ENCODE measurements at regions not wholly inside any gene's neighbourhood (a gene's known extent, or its start where the extent isn't known, plus 50 kb on each side); places are given as distances from the start of the nearest gene placed in this dataset.

DNA sequence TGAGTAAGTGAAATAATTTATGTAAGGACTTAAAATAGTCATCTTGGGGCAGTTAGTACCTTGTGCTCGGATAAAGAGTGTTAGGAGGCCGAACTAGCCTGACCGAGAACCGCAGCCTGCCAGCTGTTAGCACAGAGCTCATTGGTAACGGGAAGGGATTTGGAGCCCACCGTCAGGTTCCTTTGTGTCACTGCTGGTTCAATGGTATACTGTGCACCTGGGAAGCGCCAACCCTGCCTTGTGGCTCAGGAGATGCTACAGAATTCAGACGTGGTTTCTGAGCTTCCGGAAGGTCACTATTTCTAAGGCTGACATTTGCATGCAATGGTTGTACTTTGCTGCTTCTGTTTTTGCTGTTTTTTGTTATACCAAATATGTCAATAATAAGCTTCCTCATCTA is 403.5 kb downstream of the CADM1 start:
- Histone ChIP-seq H3K36me3 (no peaks in the 10 kb centered on the region), H3K4me3 (no peak overlapping the region), H3K4me1 (no peaks in the 10 kb centered on the region), H3K9me3 (no peaks in the 10 kb centered on the region), H3K27me3 (no peaks in the 10 kb centered on the region), H3K27ac (no peak overlapping the region)
- TF ChIP-seq POLR2A (IDR thresholded peaks at IDR 0.05): no peak
- TF ChIP-seq POLR2AphosphoS5 (IDR thresholded peaks at IDR 0.05): no peak
- no peak for TF ChIP-seq EP300 (IDR thresholded peaks at IDR 0.05)
- TF ChIP-seq, protein P1, sequence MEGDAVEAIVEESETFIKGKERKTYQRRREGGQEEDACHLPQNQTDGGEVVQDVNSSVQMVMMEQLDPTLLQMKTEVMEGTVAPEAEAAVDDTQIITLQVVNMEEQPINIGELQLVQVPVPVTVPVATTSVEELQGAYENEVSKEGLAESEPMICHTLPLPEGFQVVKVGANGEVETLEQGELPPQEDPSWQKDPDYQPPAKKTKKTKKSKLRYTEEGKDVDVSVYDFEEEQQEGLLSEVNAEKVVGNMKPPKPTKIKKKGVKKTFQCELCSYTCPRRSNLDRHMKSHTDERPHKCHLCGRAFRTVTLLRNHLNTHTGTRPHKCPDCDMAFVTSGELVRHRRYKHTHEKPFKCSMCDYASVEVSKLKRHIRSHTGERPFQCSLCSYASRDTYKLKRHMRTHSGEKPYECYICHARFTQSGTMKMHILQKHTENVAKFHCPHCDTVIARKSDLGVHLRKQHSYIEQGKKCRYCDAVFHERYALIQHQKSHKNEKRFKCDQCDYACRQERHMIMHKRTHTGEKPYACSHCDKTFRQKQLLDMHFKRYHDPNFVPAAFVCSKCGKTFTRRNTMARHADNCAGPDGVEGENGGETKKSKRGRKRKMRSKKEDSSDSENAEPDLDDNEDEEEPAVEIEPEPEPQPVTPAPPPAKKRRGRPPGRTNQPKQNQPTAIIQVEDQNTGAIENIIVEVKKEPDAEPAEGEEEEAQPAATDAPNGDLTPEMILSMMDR (IDR thresholded peaks at IDR 0.05): no peak
- WGBS, 2 donors: 91 to 92% methylated on average over 9 of the region's 9 CpGs
- DNase-seq: no peak
- intact Hi-C loops (cut with DNase I): no loop called here

DNA sequence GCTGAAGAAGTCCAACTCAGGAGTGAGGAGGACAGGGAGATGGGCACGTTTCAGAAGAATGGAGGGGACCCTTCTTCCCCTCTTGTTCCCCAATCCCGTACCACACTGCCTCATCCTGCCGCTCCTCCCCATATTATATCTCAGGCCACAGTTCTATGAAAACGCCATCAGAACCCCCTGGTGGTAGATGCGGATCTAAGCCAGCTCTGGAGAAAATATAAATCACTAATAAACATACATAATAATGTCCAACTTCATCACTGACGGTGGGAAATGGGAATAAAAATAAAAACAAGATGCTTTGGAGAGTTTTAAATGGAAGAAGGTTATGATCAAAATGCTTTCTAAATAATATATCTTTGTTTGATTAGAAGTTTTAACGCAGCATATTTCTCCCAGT is 400.3 kb downstream of the CADM1 start:
- Histone ChIP-seq H3K27me3 (no peaks in the 10 kb centered on the region), H3K4me3 (no peak overlapping the region), H3K27ac (no peak overlapping the region), H3K9me3 (no peaks in the 10 kb centered on the region), H3K4me1 (no peaks in the 10 kb centered on the region), H3K36me3 (no peaks in the 10 kb centered on the region)
- WGBS, 2 donors: 78 to 82% methylated on average over 7 of the region's 7 CpGs
- TF ChIP-seq, protein P1 (IDR thresholded peaks at IDR 0.05): no peak
- TF ChIP-seq POLR2A (IDR thresholded peaks at IDR 0.05) (no peak), POLR2AphosphoS5 (IDR thresholded peaks at IDR 0.05) (no peak), EP300 (IDR thresholded peaks at IDR 0.05) (no peak)
- DNase-seq: no peak
- intact Hi-C loops (cut with DNase I): no loop called here

DNA sequence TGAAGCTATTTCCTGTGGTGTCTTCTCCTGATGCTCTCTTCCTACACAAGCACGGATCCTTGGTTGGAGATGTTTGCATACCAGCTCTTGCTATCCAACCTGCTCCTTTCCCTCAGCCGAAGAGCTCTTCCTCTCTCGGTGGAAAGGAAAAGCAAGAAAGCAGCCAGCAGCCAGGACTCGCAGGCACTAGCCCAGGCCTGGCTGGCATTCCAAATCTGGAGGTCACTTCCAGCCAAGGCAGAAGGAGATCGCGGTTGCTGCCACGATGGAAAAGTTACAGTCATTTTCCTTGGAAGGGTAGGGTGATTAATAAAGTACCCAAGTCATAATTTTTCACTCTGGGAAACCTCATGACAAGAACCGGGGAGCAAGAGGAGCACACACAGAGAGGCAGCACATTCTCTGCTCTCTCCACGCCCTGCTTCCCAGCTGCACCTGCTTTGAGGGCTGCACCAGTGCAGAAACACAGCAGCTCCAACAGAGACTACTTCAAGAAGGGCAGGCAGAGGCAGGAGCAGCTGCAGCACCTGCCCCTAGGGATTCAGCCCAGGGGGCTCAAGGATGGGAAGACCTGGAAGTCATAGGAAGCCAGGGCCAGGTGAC is 399.3 kb downstream of the CADM1 start:
- no peak for DNase-seq
- H3K4me1 ChIP-seq: no peaks in the 10 kb centered on the region
- H3K4me3 ChIP-seq: no peak overlapping the region
- no peaks in the 10 kb centered on the region for H3K27me3 ChIP-seq
- intact Hi-C loops (cut with DNase I): no loop called here
- TF ChIP-seq EP300 (IDR thresholded peaks at IDR 0.05) (no peak), POLR2AphosphoS5 (IDR thresholded peaks at IDR 0.05) (no peak), POLR2A (IDR thresholded peaks at IDR 0.05) (no peak)
- TF ChIP-seq, protein P1 (IDR thresholded peaks at IDR 0.05): no peak
- no peaks in the 10 kb centered on the region for H3K36me3 ChIP-seq
- no peaks in the 10 kb centered on the region for H3K9me3 ChIP-seq
- WGBS, 2 donors: 79 to 84% methylated on average over 9 of the region's 9 CpGs
- H3K27ac ChIP-seq: no peak overlapping the region

DNA sequence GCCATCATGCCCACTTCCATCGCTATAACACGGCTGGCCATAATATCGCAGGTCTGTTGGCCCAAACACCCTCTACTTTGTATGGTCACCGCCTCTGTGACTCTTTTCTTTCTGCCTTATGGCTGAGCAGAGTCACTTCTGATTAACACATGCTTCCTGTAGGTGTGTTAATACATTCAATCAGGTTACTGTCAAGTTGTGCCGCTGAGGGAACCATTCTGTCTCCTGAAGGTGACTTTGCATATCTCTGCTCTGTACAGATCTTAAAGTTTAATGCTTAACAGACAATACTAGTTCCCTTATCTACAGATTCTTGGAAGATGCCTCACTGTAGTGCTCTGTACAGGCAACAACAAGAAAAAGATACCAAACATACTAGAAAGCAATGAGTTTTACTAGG is 393.1 kb downstream of the CADM1 start:
- no peaks in the 10 kb centered on the region for H3K36me3 ChIP-seq
- intact Hi-C loops (cut with DNase I): no loop called here
- no peak overlapping the region for H3K27ac ChIP-seq
- WGBS, 2 donors: 92 to 93% methylated on average over 5 of the region's 5 CpGs
- TF ChIP-seq POLR2AphosphoS5 (IDR thresholded peaks at IDR 0.05) (no peak), EP300 (IDR thresholded peaks at IDR 0.05) (no peak), POLR2A (IDR thresholded peaks at IDR 0.05) (no peak)
- TF ChIP-seq, protein P1 (IDR thresholded peaks at IDR 0.05): no peak
- H3K9me3 ChIP-seq: no peaks in the 10 kb centered on the region
- H3K4me3 ChIP-seq: no peak overlapping the region
- H3K27me3 ChIP-seq: no peaks in the 10 kb centered on the region
- no peak for DNase-seq
- no peaks in the 10 kb centered on the region for H3K4me1 ChIP-seq

DNA sequence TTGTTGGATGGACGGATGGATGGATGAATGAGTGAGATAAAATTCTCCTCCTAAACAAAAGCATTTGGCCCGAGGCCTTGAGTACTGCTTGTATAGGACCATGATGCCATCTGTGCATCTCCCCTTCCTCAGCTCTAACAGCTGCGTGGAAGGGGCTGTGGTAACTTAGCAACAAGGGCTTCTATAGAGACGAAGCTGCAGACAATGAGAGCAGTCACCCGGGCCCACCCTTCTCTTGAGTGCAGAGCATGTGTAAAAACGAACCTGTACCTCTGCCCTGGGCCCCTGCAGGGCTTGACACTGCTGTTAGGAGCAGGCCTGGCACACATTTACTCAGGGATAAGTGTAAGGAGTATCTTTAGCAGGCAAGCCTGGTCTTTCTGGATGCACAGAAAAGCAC is 391.5 kb downstream of the CADM1 start:
- no peaks in the 10 kb centered on the region for H3K36me3 ChIP-seq
- H3K27me3 ChIP-seq: no peaks in the 10 kb centered on the region
- no peak overlapping the region for H3K27ac ChIP-seq
- TF ChIP-seq POLR2AphosphoS5 (IDR thresholded peaks at IDR 0.05): no peak
- TF ChIP-seq EP300 (IDR thresholded peaks at IDR 0.05): no peak
- no peak overlapping the region for H3K4me3 ChIP-seq
- no peak for DNase-seq
- no peaks in the 10 kb centered on the region for H3K4me1 ChIP-seq
- intact Hi-C loops (cut with DNase I): no loop called here
- 67 to 72% methylated on average over 6 of the region's 6 CpGs for WGBS, 2 donors
- H3K9me3 ChIP-seq: no peaks in the 10 kb centered on the region
